ENCODE measurements at regions not wholly inside any gene's neighbourhood (a gene's known extent, or its start where the extent isn't known, plus 50 kb on each side); places are given as distances from the start of the nearest gene placed in this dataset.

DNA sequence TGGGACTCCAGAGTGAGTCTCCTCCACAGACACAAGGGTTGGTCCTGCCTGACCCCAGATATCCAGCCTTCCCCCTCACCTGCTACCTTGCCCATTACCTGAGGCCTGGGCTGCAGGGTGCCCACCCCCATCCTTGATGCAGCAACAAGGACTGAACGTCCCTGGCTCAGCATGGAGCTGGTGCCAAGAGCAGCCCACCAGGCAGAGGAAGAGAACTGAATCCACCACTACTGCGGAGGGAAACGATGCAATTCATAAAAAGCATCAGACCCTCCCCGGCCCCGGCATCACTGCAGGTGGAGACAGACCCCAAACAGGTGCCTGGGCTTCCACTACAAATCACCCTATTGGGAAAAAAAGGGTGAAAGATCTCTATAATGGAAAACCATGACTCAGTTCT, 131.0 kb upstream of the TNRC6C start:
- TF ChIP-seq, protein P1, sequence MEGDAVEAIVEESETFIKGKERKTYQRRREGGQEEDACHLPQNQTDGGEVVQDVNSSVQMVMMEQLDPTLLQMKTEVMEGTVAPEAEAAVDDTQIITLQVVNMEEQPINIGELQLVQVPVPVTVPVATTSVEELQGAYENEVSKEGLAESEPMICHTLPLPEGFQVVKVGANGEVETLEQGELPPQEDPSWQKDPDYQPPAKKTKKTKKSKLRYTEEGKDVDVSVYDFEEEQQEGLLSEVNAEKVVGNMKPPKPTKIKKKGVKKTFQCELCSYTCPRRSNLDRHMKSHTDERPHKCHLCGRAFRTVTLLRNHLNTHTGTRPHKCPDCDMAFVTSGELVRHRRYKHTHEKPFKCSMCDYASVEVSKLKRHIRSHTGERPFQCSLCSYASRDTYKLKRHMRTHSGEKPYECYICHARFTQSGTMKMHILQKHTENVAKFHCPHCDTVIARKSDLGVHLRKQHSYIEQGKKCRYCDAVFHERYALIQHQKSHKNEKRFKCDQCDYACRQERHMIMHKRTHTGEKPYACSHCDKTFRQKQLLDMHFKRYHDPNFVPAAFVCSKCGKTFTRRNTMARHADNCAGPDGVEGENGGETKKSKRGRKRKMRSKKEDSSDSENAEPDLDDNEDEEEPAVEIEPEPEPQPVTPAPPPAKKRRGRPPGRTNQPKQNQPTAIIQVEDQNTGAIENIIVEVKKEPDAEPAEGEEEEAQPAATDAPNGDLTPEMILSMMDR (IDR thresholded peaks at IDR 0.05; ENCODE audit: insufficient read depth, low read length, poor library complexity, severe bottlenecking) = no peak
- Histone ChIP-seq H3K36me3 (ENCODE audit: control insufficient read depth, insufficient read depth, low read length) (no peaks in the 10 kb centered on the region), H3K4me3 (replicated peaks; ENCODE audit: low read depth, low read length) (no peak overlapping the region), H3K27me3 (replicated peaks; ENCODE audit: control insufficient read depth, insufficient read depth, low read length) (no peaks in the 10 kb centered on the region; the same call in 1 of the 2 replicates)
- no peak for DNase-seq (ENCODE audit: extremely low read depth, insufficient read length)

- Histone ChIP-seq H3K36me3 (ENCODE audit: control insufficient read depth, insufficient read depth, low read length) (no peaks in the 10 kb centered on the region), H3K27me3 (replicated peaks; ENCODE audit: control insufficient read depth, insufficient read depth, low read length) (no peaks in the 10 kb centered on the region; the same call in 1 of the 2 replicates), H3K4me3 (replicated peaks; ENCODE audit: low read depth, low read length) (no peak overlapping the region)
- DNase-seq (ENCODE audit: extremely low read depth, insufficient read length) = no peak
- TF ChIP-seq, protein P1 (IDR thresholded peaks at IDR 0.05; ENCODE audit: insufficient read depth, low read length, poor library complexity, severe bottlenecking) = no peak
Observed at GRCh38 chr17:77828749-77829539, 129.6 kb upstream of the TNRC6C start.

GRCh38 chr17:77829843-77830799, 128.4 kb upstream of the TNRC6C start:
- TF ChIP-seq, protein P1 (IDR thresholded peaks at IDR 0.05; ENCODE audit: insufficient read depth, low read length, poor library complexity, severe bottlenecking) = no peak
- no peaks in the 10 kb centered on the region for H3K36me3 ChIP-seq (ENCODE audit: control insufficient read depth, insufficient read depth, low read length)
- DNase-seq (ENCODE audit: extremely low read depth, insufficient read length) = no peak

GRCh38 chr17:77830816-77831473, 127.6 kb upstream of the TNRC6C start:
- no peak overlapping the region for H3K4me3 ChIP-seq (replicated peaks; ENCODE audit: low read depth, low read length)
- TF ChIP-seq, protein P1 (IDR thresholded peaks at IDR 0.05; ENCODE audit: insufficient read depth, low read length, poor library complexity, severe bottlenecking) = no peak
- H3K27me3 ChIP-seq (replicated peaks; ENCODE audit: control insufficient read depth, insufficient read depth, low read length) = no peaks in the 10 kb centered on the region; the same call in 1 of the 2 replicates
- no peaks in the 10 kb centered on the region for H3K36me3 ChIP-seq (ENCODE audit: control insufficient read depth, insufficient read depth, low read length)
- no peak for DNase-seq (ENCODE audit: extremely low read depth, insufficient read length)

More at GRCh38 chr17:77829843-77830799, 128.4 kb upstream of the TNRC6C start:
- no peaks in the 10 kb centered on the region; the same call in 1 of the 2 replicates for H3K27me3 ChIP-seq (replicated peaks; ENCODE audit: control insufficient read depth, insufficient read depth, low read length)
- no peak overlapping the region for H3K4me3 ChIP-seq (replicated peaks; ENCODE audit: low read depth, low read length)

GRCh38 chr17:77831474-77832179, 126.9 kb upstream of the TNRC6C start:
- Histone ChIP-seq H3K4me3 (replicated peaks; ENCODE audit: low read depth, low read length) (no peak overlapping the region), H3K36me3 (ENCODE audit: control insufficient read depth, insufficient read depth, low read length) (no peaks in the 10 kb centered on the region), H3K27me3 (replicated peaks; ENCODE audit: control insufficient read depth, insufficient read depth, low read length) (no peaks in the 10 kb centered on the region; the same call in 1 of the 2 replicates)
- no peak for DNase-seq (ENCODE audit: extremely low read depth, insufficient read length)
- TF ChIP-seq, protein P1 (IDR thresholded peaks at IDR 0.05; ENCODE audit: insufficient read depth, low read length, poor library complexity, severe bottlenecking) = no peak

Measured in GM06990 (cell line).